HepG2 (cell line): ENCODE measurements at regions not wholly inside any gene's neighbourhood (a gene's known extent, or its start where the extent isn't known, plus 50 kb on each side); places are given as distances from the start of the nearest gene placed in this dataset.

Experiments
- GMEB2 ChIP-seq: IDR thresholded peaks from 2 replicates; pipeline ENCODE4 v1.6.1; 2016; ENCODE audit warnings: missing biosample characterization, missing genetic modification reagents, low read depth
- TERF1 ChIP-seq: sonication (generic); formaldehyde crosslinking; IDR thresholded peaks from 2 replicates; pipeline ENCODE4 v1.8.0; 2022; ENCODE audit warnings: mild to moderate bottlenecking, missing genetic modification reagents, moderate library complexity
- ZBTB40 ChIP-seq, 2 experiments: fragments of 450-650 bp in 1 of 2; sonication (generic) in 1 of 2; formaldehyde crosslinking in 1 of 2; IDR thresholded peaks; 2 replicates each; pipeline versions ENCODE4 v1.6.1 to v1.8.0; 2016 to 2022; ENCODE audit warnings: antibody characterized with exemption in 1 of 2, mild to moderate bottlenecking in 1 of 2, missing genetic modification reagents in 1 of 2
- ZMYM2 ChIP-seq: sonication (generic); formaldehyde crosslinking; IDR thresholded peaks from 2 replicates; pipeline ENCODE4 v1.8.0; 2022; ENCODE audit warnings: mild to moderate bottlenecking, missing genetic modification reagents

- TF ChIP-seq ZBTB40 (IDR thresholded peaks at IDR 0.05) (no peak), ZBTB40 (CRISPR knock-in tag; IDR thresholded peaks at IDR 0.05) (no peak), GMEB2 (CRISPR knock-in tag) (no peak), ZMYM2 (CRISPR knock-in tag) (no peak), TERF1 (no peak)
Measured at GRCh38 chr7:157486007-157486755, 149.4 kb downstream of the DNAJB6 start (continued).
